GM23338 (cell line): ENCODE measurements at regions not wholly inside any gene's neighbourhood (a gene's known extent, or its start where the extent isn't known, plus 50 kb on each side); places are given as distances from the start of the nearest gene placed in this dataset.

ENCODE experiments used
- ATAC-seq: fragments of 200-7000 bp; cut with Tn5 transposase; 3 replicates; pipeline ENCODE4 v1.9.1; 2020
- DNase-seq: peaks from one replicate; pipeline ENCODE4 v3.0.0-alpha.2; 2015; ENCODE audit warnings: low spot score
- H2AFZ ChIP-seq: fragments of 200-600 bp; sonication (generic); 2 replicates; pipeline ENCODE4 v1.8.0; 2016; ENCODE audit warnings: antibody characterized with exemption, mild to moderate bottlenecking, moderate library complexity
- H3F3A ChIP-seq: fragments of 200-600 bp; sonication (generic); replicated peaks from 2 replicates; pipeline ENCODE4 v1.8.0; 2017; ENCODE audit warnings: antibody characterized with exemption, mixed run types, low read depth
- H3K27ac ChIP-seq: fragments of 200-600 bp; sonication (generic); 2 replicates; pipeline ENCODE4 v1.6.1; 2016; ENCODE audit warnings: low read depth
- H3K27me3 ChIP-seq: fragments of 200-600 bp; sonication (generic); 2 replicates; pipeline ENCODE4 v1.8.0; 2016; ENCODE audit warnings: mild to moderate bottlenecking, mixed run types, moderate library complexity; ENCODE audit not compliant: insufficient read depth
- H3K36me3 ChIP-seq: fragments of 200-600 bp; sonication (generic); 2 replicates; pipeline ENCODE4 v1.8.0; 2016; ENCODE audit warnings: mild to moderate bottlenecking; ENCODE audit not compliant: insufficient read depth
- H3K4me1 ChIP-seq: fragments of 200-600 bp; sonication (generic); 2 replicates; pipeline ENCODE4 v1.8.0; 2016; ENCODE audit warnings: mild to moderate bottlenecking, moderate library complexity; ENCODE audit not compliant: insufficient read depth
- H3K4me2 ChIP-seq: fragments of 200-600 bp; sonication (generic); 2 replicates; pipeline ENCODE4 v1.7.1; 2017; ENCODE audit warnings: mixed run types
- H3K4me3 ChIP-seq: fragments of 200-600 bp; sonication (generic); 2 replicates; pipeline ENCODE4 v1.6.1; 2016; ENCODE audit warnings: mixed run types
- H3K79me2 ChIP-seq: fragments of 200-600 bp; sonication (generic); replicated peaks from 2 replicates; pipeline ENCODE4 v1.8.0; 2017; ENCODE audit warnings: mild to moderate bottlenecking; ENCODE audit not compliant: insufficient read depth
- H3K9me2 ChIP-seq: fragments of 200-600 bp; sonication (generic); 2 replicates; pipeline ENCODE4 v1.8.0; 2017; ENCODE audit not compliant: insufficient read depth
- H4K20me1 ChIP-seq: fragments of 200-600 bp; sonication (generic); replicated peaks from 2 replicates; pipeline ENCODE4 v1.8.0; 2017; ENCODE audit warnings: mild to moderate bottlenecking; ENCODE audit not compliant: insufficient read depth
- H3K27ac Mint-ChIP-seq: 2 replicates; pipeline ENCODE4 v1.8.0; 2020; ENCODE audit warnings: inconsistent platforms, mild to moderate bottlenecking, moderate library complexity, mixed read lengths
- H3K27me3 Mint-ChIP-seq: 3 replicates; pipeline ENCODE4 v1.8.0; 2022; ENCODE audit warnings: low read depth, mild to moderate bottlenecking, moderate library complexity, mixed read lengths, inconsistent platforms; ENCODE audit not compliant: insufficient read depth, poor library complexity
- H3K36me3 Mint-ChIP-seq: 3 replicates; pipeline ENCODE4 v1.8.0; 2021; ENCODE audit warnings: low read depth, mild to moderate bottlenecking, inconsistent platforms, moderate library complexity, mixed read lengths
- H3K4me1 Mint-ChIP-seq: 3 replicates; pipeline ENCODE4 v1.8.0; 2020; ENCODE audit warnings: mild to moderate bottlenecking, inconsistent platforms, mixed read lengths
- H3K4me3 Mint-ChIP-seq: 3 replicates; pipeline ENCODE4 v1.8.0; 2021; ENCODE audit warnings: moderate library complexity, mild to moderate bottlenecking, inconsistent platforms, mixed read lengths
- H3K9me3 Mint-ChIP-seq: 3 replicates; pipeline ENCODE4 v1.8.0; 2020; ENCODE audit warnings: moderate library complexity, mild to moderate bottlenecking, inconsistent platforms, mixed read lengths
- CREB1 ChIP-seq: fragments of 250-450 bp; sonication (Bioruptor Pico); IDR thresholded peaks from 2 replicates; pipeline ENCODE4 v1.5.0; 2020; ENCODE audit warnings: low read depth, mild to moderate bottlenecking, moderate library complexity
- EZH2 ChIP-seq: fragments of 200-600 bp; sonication (generic); IDR thresholded peaks from one replicate; pipeline ENCODE4 v1.8.0; 2017; ENCODE audit warnings: antibody characterized with exemption, mild to moderate bottlenecking, low read depth; ENCODE audit not compliant: unreplicated experiment
- EZH2phosphoT487 ChIP-seq: fragments of 200-600 bp; sonication (generic); IDR thresholded peaks from one replicate; pipeline ENCODE4 v1.8.1; 2018; ENCODE audit warnings: antibody characterized with exemption; ENCODE audit not compliant: unreplicated experiment
- JUNB ChIP-seq: IDR thresholded peaks from one replicate; pipeline ENCODE4 v1.6.1; 2016; ENCODE audit warnings: antibody characterized with exemption; ENCODE audit not compliant: unreplicated experiment
- POLR2AphosphoS5 ChIP-seq: IDR thresholded peaks from 2 replicates; pipeline ENCODE4 v1.6.1; 2016; ENCODE audit warnings: antibody characterized with exemption, low read depth
- ZNF331 ChIP-seq: fragments of 250-450 bp; sonication (Bioruptor Pico); IDR thresholded peaks from 2 replicates; pipeline ENCODE4 v1.5.0; 2020; ENCODE audit warnings: low read depth, mild to moderate bottlenecking, moderate library complexity
- TF ChIP-seq, protein P1 (sequence below): fragments of 250-450 bp; sonication (Bioruptor Pico); IDR thresholded peaks from 2 replicates; pipeline ENCODE4 v1.5.0; 2020; ENCODE audit warnings: mild to moderate bottlenecking, moderate library complexity
- TF ChIP-seq, protein P2 (sequence below), 2 experiments: fragments of 200-600 bp in 1 of 2; sonication (generic) in 1 of 2; conservative IDR thresholded peaks; 2 replicates each; pipeline versions ENCODE4 v1.5.1 to v1.6.1; 2016 to 2017; ENCODE audit warnings: antibody characterized with exemption in 2 of 2, low read depth in 2 of 2, mild to moderate bottlenecking in 2 of 2, moderate library complexity in 1 of 2

DNA sequence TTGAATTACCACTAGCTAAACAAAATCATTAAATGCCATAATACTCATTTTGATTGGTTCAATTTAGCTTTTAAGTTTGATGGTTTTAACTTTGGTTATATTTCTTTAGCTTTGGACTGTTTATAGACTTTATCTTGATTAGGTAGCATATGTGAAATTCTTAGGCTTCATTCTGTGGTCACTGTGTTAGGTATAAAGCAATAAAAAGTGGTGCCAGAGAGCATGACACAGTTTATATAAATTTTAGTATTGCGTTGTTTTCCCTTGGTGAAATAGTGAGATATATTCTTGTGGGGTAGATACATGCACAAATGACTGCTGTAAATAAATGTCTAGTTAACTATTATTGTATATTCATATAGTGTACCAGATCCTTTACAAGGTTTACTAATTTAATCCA lies 474.2 kb upstream of the GRID2 start (continued):
- TF ChIP-seq, protein P1, sequence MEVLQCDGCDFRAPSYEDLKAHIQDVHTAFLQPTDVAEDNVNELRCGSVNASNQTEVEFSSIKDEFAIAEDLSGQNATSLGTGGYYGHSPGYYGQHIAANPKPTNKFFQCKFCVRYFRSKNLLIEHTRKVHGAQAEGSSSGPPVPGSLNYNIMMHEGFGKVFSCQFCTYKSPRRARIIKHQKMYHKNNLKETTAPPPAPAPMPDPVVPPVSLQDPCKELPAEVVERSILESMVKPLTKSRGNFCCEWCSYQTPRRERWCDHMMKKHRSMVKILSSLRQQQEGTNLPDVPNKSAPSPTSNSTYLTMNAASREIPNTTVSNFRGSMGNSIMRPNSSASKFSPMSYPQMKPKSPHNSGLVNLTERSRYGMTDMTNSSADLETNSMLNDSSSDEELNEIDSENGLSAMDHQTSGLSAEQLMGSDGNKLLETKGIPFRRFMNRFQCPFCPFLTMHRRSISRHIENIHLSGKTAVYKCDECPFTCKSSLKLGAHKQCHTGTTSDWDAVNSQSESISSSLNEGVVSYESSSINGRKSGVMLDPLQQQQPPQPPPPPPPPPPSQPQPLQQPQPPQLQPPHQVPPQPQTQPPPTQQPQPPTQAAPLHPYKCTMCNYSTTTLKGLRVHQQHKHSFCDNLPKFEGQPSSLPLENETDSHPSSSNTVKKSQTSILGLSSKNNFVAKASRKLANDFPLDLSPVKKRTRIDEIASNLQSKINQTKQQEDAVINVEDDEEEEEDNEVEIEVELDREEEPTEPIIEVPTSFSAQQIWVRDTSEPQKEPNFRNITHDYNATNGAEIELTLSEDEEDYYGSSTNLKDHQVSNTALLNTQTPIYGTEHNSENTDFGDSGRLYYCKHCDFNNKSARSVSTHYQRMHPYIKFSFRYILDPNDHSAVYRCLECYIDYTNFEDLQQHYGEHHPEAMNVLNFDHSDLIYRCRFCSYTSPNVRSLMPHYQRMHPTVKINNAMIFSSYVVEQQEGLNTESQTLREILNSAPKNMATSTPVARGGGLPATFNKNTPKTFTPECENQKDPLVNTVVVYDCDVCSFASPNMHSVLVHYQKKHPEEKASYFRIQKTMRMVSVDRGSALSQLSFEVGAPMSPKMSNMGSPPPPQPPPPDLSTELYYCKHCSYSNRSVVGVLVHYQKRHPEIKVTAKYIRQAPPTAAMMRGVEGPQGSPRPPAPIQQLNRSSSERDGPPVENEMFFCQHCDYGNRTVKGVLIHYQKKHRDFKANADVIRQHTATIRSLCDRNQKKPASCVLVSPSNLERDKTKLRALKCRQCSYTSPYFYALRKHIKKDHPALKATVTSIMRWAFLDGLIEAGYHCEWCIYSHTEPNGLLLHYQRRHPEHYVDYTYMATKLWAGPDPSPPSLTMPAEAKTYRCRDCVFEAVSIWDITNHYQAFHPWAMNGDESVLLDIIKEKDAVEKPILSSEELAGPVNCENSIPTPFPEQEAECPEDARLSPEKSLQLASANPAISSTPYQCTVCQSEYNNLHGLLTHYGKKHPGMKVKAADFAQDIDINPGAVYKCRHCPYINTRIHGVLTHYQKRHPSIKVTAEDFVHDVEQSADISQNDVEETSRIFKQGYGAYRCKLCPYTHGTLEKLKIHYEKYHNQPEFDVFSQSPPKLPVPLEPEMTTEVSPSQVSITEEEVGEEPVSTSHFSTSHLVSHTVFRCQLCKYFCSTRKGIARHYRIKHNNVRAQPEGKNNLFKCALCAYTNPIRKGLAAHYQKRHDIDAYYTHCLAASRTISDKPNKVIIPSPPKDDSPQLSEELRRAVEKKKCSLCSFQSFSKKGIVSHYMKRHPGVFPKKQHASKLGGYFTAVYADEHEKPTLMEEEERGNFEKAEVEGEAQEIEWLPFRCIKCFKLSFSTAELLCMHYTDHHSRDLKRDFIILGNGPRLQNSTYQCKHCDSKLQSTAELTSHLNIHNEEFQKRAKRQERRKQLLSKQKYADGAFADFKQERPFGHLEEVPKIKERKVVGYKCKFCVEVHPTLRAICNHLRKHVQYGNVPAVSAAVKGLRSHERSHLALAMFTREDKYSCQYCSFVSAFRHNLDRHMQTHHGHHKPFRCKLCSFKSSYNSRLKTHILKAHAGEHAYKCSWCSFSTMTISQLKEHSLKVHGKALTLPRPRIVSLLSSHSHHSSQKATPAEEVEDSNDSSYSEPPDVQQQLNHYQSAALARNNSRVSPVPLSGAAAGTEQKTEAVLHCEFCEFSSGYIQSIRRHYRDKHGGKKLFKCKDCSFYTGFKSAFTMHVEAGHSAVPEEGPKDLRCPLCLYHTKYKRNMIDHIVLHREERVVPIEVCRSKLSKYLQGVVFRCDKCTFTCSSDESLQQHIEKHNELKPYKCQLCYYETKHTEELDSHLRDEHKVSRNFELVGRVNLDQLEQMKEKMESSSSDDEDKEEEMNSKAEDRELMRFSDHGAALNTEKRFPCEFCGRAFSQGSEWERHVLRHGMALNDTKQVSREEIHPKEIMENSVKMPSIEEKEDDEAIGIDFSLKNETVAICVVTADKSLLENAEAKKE: no peak

DNA sequence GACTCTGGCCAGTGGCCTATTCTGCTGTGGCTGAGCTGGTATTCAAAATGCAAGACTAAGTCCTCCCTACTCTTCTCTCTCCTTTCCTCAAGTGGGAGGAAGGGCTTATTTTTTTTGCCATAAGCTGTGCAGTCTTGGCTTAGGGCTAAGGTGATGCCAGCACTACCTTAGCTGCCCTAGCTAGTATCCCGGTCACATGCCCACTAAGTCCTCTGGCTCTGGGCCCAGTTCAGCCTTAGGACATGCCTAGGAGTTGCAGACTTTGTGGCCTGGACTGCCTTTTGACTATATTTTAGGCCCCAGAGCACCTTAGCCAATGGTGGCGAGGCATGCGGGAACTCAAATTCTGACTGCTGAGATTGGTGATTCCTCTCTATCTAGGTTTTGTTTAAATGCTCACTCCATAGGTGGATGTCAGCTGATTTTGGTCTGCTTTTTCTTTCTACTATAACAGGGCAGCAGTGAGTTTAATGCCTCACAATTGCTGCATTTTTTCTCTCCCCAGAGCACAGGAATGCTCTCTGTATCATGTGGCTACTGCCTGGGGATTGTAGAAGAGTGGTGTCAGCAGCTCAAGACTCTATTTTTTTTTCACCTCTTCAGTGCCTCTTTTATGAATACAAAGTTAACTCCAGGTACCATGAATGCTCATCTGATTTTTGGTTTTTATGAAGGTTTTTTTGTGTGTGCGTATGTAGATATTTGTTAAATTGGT lies 472.9 kb upstream of the GRID2 start:
- H4K20me1 ChIP-seq: no peaks in the 10 kb centered on the region
- no peaks in the 10 kb centered on the region for H3K4me1 ChIP-seq
- Mint-ChIP-seq H3K27me3 (no peaks in the 10 kb centered on the region), H3K36me3 (peaks cover 15% of the 10 kb centered on the region; the same call in 2 of the 3 replicates), H3K27ac (no peak overlapping the region), H3K9me3 (peaks cover 20% of the 10 kb centered on the region), H3K4me1 (peaks cover 4% of the 10 kb centered on the region; the same call in 1 of the 3 replicates), H3K4me3 (no peak overlapping the region)
- H3F3A ChIP-seq: no peaks in the 10 kb centered on the region
- peaks cover 4% of the 10 kb centered on the region; the same call in 1 of the 2 replicates for H3K9me2 ChIP-seq
- peak overlapping the region; percentile 80 for H2AFZ ChIP-seq
- H3K4me2 ChIP-seq: no peak overlapping the region
- ATAC-seq (0 out of 3 replicates have a peak, but pooled peaks have one; percentile 28), DNase-seq (peak; percentile 4)
- H3K79me2 ChIP-seq: no peaks in the 10 kb centered on the region
- no peaks in the 10 kb centered on the region for H3K36me3 ChIP-seq
- no peak overlapping the region for H3K27ac ChIP-seq
- H3K27me3 ChIP-seq: no peaks in the 10 kb centered on the region
- no peak overlapping the region for H3K4me3 ChIP-seq
- TF ChIP-seq, protein P2, sequence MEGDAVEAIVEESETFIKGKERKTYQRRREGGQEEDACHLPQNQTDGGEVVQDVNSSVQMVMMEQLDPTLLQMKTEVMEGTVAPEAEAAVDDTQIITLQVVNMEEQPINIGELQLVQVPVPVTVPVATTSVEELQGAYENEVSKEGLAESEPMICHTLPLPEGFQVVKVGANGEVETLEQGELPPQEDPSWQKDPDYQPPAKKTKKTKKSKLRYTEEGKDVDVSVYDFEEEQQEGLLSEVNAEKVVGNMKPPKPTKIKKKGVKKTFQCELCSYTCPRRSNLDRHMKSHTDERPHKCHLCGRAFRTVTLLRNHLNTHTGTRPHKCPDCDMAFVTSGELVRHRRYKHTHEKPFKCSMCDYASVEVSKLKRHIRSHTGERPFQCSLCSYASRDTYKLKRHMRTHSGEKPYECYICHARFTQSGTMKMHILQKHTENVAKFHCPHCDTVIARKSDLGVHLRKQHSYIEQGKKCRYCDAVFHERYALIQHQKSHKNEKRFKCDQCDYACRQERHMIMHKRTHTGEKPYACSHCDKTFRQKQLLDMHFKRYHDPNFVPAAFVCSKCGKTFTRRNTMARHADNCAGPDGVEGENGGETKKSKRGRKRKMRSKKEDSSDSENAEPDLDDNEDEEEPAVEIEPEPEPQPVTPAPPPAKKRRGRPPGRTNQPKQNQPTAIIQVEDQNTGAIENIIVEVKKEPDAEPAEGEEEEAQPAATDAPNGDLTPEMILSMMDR (conservative IDR thresholded peaks at IDR 0.05; ENCODE audit: low read depth in 2 of 2): no peak
- TF ChIP-seq EZH2phosphoT487 (no peak), EZH2 (no peak), POLR2AphosphoS5 (no peak), JUNB (no peak), CREB1 (no peak), ZNF331 (CRISPR knock-in tag) (no peak)
